Retina (tissue), 1 donor: ENCODE measurements at regions not wholly inside any gene's neighbourhood (a gene's known extent, or its start where the extent isn't known, plus 50 kb on each side); places are given as distances from the start of the nearest gene placed in this dataset.
"Not testable (repeated sequence)": the region's sequence is repeated elsewhere in the genome, so short reads cannot be mapped to it uniquely, and the experiment has no call there.

Source experiments
- DNase-seq: peaks from one replicate; pipeline ENCODE4 v3.0.0-alpha.2; 2016

- DNase-seq, result no peak
Measured at GRCh38 chr10:124323806-124324205, 94.9 kb downstream of the OAT start.

- DNase-seq, result no peak
Measured at GRCh38 chr10:124323111-124323725, 95.5 kb downstream of the OAT start.

DNA sequence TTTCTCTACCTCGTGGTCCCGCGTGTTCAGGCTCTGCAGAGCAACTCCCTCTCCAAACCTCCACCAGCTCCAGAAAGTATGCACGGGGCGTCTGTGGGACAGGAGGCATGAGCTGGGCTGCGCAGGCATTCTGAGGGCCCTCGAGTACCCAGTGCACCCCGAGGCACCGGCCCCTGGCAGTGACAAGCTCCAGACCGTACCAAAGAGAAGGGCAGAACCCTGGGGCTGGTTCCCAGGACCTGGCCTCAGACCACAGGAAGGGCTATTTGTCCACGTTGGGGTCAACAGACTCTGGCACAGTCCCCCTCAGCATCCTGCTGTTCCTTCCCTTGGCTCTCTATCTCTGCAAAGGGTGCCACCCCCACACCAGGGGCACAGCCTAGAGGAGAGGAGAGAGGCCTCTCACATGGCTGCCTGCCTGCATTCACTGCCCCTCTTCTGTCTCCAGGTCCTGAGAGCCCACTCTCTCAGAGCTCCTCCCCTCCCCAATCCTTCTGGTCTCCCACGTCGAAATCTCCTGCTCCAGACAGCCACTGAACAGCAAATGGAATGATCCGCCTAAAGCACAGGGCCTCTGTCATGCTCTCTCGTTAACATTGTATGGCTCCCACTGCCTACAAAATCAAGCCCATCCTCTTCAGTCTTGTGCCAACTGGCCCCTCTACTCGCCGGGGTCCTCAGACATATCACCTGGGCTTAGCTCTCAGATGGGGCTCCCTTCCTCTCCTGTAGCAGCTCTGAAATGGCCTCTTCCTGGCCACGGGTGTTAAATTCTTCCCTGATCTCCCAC lies 96.3 kb downstream of the OAT start:
- no peak for DNase-seq

- DNase-seq, result no peak
Measured at GRCh38 chr10:124321433-124322089, 97.2 kb downstream of the OAT start.

DNA sequence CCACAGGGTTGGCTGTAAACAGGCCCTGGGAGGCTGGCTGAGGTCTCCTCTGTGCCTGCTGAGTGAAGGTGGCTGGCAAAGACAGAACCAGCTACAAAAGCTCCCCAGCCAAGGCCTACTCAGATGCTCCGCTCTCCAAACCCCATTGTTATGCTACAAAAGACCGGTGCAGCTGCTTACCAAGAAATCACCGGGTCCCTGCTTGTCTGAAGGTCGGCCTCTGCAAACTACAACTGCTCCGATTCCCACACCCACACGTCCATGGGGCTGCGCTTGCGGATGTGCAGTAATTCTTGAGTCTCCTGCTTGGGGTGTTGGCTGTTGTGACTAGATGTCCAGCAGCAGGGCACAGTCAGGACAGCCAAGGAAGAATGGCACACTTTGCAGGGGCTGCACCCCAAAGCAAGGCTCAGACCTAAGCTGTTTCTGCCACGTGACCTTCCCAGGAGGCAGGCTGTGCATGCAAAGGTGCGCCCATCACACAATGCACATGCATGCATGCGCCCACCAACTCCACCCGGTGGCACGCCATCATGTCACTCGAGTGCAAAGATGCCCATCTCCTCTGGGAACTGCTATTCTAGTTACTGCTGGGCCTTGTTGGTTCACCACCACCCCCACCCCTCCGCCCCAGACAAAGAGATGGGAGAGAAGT lies 97.8 kb downstream of the OAT start:
- DNase-seq, result no peak

DNA sequence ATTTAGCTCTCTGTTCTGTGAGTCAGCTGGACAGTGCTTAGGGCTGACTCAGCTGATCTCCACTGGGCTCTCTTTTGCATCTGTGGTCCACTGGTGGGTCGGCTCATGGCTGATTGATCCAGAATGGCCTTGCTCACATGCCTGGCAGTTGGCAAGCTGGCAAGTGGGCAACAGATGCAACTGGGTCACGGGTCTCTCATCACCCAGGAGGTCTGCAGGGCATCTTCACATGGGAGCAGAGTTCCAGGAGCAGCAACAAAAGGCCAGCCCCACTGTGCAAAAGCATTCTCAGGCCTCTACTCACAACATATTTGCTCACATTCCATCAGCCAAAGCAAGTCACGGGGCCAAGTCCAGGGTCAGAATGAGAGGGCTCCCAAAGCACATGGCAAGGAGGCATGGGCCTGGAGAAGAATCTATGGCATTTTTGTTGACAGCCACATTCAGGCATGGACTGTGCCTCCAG lies 98.8 kb downstream of the OAT start:
- no peak for DNase-seq

DNA sequence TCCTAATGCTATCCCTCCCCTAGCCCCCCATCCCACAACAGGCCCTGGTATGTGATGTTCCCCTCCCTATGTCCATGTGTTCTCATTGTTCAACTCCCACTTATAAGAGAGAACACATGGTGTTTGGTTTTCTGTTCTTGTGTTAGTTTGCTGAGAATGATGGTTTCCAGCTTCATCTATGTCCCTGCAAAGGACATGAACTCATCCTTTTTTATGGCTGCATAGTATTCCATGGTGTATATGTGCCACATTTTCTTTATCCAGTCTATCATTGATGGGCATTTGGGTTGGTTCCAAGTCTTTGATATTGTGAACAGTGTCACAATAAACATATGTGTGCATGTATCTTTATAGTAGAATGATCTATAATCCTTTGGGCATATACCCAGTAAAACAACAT lies 99.2 kb downstream of the OAT start:
- not testable (repeated sequence) for DNase-seq

DNA sequence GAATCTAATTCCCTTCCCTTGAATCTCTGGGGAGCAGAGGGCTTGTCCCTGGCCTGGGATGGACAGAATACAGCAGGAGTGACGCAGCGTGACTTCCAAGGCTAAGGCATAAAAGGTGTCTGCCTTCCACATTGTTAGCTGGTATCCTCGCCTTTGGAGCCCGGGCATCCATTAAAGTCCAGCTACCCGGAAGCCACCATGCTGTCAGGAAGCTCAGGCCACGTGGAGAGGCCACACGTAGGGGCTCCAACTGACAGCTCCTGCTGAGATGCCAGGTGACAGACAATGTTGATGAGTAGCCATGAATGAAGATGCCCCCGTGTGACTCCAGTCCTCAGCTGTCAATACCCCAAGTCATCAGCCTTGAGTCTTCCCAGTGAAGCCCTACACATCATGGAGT lies 99.9 kb downstream of the OAT start:
- DNase-seq, result no peak

DNA sequence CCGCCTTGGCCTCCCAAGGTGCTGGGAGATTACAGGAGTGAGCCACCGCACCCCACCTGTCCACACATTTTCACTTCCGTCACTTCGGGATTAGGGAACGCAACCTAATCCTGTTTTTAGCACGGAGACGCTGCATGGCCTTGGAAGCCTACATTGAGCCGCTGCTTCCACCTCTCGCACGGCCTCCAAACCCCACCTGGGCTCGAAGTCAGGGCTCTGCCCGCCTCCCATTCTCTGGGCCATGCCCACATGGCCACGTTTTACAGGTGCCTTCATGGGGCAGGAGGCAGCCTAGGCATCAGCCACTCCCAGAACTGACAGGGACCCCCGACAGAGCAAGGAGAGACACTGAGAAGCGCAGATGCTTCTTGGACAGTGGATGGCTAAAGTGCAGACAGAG lies 100.6 kb downstream of the OAT start:
- DNase-seq, result no peak

- DNase-seq, result no peak
Measured at GRCh38 chr10:124316326-124316725, 102.4 kb downstream of the OAT start.

GRCh38 chr10:124315591-124316270 lies 103.0 kb downstream of the OAT start:
- no peak for DNase-seq

DNA sequence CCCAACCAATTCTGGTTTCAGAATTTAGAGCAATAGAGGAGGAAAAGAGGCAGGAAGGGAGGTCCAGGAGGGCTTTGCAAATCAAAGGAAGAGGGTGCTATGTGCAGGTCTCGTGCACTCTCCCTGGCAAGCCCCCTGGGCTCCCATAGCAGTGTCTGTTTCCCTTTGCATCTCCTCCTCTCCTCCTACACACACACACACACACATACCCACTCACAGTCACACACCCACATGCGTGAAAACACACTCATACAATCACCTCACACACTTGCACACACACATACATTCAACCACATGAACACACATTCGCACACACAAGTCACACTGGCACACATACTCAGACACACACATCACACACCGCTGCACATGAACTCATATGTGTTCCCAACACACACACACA lies 105.3 kb downstream of the OAT start:
- no peak for DNase-seq

DNA sequence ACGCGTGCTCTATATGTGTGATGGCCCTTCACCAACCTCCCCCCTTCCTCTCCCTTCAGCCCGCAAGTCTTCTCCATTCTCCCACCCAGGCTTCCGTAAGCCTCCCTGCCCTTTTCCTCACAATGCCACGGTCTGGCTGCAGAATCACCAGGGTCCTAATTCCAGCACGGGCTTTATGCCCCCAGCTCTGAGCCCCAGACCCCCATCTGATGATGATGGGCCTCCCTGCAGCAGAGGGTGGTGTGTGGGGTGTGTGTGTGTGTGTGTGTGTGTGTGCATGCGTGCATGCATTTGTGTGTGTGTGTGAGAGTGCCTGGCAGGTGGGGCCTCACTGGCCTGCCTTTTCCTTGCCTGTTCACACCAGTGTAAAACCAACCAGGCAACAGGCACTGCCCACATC lies 109.9 kb downstream of the OAT start:
- DNase-seq, result no peak

DNA sequence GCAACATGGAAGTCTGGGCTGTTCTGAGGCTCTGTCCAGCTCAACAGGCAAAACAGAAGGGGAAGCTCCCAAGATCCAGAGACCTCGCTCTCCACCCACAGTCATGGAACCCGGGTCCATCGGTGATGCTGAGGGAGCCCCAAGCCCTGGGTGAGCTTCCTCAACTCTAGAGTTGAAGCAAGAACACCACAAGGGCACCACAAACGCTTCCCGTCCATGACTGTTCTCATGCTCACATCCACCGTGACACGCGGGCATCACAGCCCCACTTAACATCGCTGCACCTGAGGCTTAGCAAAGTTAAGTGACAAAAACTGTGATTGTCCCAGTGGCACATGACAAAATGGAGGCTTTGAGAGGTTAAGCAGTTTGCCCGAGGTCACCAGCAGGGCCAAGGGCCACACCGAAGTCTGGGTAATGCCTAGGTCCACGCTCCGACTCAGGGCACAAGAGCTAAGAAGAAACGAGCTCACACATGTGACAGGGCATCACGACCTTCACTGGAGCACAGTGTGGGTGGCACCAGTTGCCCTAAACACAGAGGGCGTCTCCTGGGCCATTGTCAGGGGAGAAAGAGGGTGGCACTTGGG lies 110.6 kb downstream of the OAT start:
- no peak for DNase-seq

DNA sequence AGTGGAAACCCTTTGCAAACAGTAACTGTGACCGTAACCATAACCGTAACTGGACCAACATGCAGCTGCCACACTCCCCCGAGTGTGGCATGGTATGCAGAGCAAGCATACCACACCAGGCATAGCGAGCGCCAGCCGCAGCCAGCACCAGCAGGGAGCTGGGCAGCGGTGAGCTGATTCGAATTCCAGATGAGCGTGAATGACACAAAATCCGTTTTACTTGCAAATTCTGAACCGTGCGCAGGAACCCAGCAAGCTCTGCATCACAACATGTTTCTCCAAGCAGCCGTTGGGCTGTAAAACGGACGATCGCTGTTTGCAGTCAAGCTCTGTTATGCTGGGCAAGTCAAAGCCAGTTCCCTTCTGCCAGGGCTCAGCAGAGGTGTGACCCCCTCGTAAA lies 111.1 kb downstream of the OAT start:
- DNase-seq, result no peak

GRCh38 chr10:124306922-124307371 lies 111.8 kb downstream of the OAT start:
- no peak for DNase-seq

DNA sequence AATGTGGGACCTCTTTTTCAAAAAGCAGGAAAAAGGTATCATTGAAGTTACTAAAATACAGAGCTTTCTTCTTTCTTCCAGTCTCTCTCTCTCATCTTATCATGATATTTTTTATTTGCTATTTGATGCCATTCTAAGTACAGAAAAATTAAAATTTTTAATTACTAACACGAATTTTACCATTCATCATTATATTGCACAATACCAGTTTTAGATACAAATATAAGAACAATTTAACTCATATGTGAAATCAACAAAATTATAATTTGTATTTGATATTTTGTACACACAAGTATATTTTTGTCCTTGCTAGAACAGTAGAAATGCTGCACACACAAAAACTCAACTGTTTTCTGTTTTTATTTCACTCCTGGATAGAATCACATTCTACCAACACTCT lies 112.2 kb downstream of the OAT start:
- DNase-seq, result no peak

DNA sequence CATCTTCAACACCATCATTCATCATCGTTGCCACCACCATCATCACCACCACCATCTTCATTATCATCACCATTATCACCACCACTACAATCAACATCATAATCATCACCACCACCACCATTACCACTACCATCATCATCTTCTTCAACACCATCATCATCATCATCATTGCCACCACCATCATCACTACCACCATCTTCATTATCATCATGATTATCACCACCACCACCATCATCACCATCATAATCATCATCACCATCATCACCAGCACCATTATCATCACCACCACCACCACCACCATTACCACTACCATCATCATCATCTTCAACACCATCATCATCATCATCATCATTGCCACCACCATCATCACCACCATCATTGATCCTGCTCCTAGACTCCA lies 112.7 kb downstream of the OAT start:
- DNase-seq, result no peak

GRCh38 chr10:124305131-124305530 lies 113.6 kb downstream of the OAT start:
- no peak for DNase-seq

DNA sequence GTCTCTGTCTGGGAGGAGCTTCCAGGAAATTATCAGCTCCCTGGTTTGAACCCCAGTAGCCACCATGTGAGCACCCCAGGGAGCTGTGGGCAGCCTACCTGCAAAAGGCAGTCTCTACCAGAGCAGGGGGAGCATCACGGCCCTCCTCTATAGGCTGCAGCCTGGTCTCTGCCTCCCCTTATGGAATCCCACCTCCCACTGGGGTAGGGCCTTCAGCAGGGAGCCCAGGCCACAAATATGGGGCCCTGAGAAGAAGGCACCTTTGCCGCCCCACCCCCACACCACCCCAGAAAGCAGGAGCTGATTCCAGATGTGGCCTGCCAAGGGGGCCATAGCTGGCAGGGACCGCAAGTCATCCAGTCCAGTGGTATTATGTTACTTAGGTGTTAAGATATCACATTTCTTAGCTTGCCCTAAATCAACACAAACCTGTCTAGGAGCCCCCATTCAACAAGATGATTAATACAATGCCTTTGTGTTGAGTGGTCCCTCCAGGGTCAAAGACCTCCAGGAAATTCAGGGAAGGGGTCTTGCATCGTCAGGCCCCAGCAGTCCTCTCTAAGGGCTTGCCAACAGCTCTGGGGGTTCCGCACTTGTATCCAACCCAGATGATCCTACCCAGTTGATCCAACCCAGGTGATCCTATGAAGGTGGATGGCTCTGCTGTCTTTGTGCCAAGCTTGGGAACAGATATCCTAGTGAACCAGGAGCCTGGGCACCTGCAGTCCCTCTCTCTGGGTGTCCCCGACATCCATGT lies 114.9 kb downstream of the OAT start:
- no peak for DNase-seq

DNA sequence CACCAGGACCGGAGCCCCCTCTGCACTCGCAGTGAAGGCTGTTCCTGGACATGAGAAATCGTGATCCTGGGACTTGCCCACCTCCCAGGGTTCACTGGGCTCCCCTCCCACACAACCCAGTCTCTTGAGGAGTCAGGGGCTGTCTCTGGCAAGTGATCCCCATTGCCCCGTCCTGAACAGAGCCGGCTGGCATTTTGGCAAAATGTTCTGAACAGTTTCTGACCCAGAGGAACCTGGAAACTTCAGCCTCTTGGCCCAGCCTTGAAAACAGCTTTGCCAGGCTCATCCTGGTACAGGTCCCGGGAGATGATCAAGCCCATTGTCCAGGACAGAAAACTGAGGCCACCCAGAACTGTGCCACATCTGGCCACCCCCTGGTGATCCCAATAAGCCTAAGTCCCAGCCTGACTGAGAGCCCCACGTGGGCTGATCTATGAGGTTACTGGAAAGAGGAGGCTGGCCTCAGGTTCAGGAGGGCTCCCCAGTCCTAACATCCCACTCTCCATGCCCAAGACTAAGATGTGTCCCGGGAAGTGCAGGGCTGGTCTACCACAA lies 115.7 kb downstream of the OAT start:
- no peak for DNase-seq
